ENCODE measurements at regions not wholly inside any gene's neighbourhood (a gene's known extent, or its start where the extent isn't known, plus 50 kb on each side); places are given as distances from the start of the nearest gene placed in this dataset.

GRCh38 chr1:8147956-8148355 is 121.8 kb upstream of the ERRFI1 start:
- TF ChIP-seq CTCF (IDR thresholded peaks at IDR 0.05; ENCODE audit: poor library complexity) (no peak), EZH2phosphoT487 (IDR thresholded peaks at IDR 0.05; ENCODE audit: low read depth, severe bottlenecking, unreplicated experiment) (no peak), EZH2 (IDR thresholded peaks at IDR 0.05; ENCODE audit: borderline replicate concordance) (no peak)

Data from hepatocyte (in vitro differentiated cells).